ENCODE measurements at regions not wholly inside any gene's neighbourhood (a gene's known extent, or its start where the extent isn't known, plus 50 kb on each side); places are given as distances from the start of the nearest gene placed in this dataset.

DNA sequence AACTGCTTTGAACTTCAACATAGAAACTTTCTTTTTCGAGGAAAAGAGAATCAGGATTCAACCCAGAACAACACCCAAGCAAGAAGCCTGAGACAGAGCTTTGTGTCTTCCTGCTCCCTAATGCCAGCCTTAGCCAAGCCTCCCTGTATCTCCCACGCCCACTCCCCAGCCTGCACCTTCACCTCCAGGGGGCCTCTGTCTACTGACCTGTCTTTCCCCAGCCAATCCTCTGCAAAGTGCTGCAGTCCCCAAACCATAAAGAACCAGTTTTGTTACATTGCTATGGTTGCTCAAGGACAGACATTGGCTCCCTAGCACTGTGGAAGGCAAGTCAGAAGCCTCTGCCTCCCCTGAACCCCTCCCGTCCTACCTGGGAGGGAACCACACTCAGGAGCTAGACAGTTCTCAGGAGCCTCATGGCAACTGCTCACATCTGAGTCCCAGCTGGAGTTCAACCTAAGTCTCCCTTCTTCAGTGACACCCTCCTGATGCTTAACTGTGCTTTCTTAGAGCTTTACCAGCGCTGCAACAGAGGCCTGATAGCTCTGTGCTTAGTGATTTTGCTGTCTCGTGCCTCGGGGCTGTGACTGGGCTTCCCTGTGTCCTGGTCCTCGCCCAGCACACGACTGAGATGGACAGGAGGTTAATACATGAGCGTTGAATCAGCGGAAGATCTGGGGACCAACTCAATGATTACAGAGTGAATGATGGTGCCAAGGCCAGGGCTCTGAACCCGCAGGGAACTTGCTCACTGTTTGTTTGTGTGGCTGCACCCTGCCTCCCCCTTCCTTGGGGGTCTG, 101.5 kb upstream of the DUSP22 start:
- TF ChIP-seq, protein P1, sequence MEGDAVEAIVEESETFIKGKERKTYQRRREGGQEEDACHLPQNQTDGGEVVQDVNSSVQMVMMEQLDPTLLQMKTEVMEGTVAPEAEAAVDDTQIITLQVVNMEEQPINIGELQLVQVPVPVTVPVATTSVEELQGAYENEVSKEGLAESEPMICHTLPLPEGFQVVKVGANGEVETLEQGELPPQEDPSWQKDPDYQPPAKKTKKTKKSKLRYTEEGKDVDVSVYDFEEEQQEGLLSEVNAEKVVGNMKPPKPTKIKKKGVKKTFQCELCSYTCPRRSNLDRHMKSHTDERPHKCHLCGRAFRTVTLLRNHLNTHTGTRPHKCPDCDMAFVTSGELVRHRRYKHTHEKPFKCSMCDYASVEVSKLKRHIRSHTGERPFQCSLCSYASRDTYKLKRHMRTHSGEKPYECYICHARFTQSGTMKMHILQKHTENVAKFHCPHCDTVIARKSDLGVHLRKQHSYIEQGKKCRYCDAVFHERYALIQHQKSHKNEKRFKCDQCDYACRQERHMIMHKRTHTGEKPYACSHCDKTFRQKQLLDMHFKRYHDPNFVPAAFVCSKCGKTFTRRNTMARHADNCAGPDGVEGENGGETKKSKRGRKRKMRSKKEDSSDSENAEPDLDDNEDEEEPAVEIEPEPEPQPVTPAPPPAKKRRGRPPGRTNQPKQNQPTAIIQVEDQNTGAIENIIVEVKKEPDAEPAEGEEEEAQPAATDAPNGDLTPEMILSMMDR (conservative IDR thresholded peaks at IDR 0.05; ENCODE audit: low read depth, low read length): peak; percentile 53
- TF ChIP-seq EZH2 (IDR thresholded peaks at IDR 0.05; ENCODE audit: low read length, unreplicated experiment): no peak
